GM10266 (cell line): ENCODE measurements at regions not wholly inside any gene's neighbourhood (a gene's known extent, or its start where the extent isn't known, plus 50 kb on each side); places are given as distances from the start of the nearest gene placed in this dataset.

Source experiments
- DNase-seq: peaks from one replicate; pipeline ENCODE4 v3.0.0; 2012; ENCODE audit errors: extremely low spot score
- CTCF ChIP-seq: IDR thresholded peaks from 2 replicates; pipeline ENCODE4 v1.5.1; 2012; ENCODE audit warnings: mild to moderate bottlenecking, low read depth; ENCODE audit not compliant: control insufficient read depth, insufficient read depth; ENCODE audit errors: missing control alignments

GRCh38 chr9:78575081-78575480, 278.2 kb downstream of the PSAT1 start:
- no peak for TF ChIP-seq CTCF
- no peak for DNase-seq

DNA sequence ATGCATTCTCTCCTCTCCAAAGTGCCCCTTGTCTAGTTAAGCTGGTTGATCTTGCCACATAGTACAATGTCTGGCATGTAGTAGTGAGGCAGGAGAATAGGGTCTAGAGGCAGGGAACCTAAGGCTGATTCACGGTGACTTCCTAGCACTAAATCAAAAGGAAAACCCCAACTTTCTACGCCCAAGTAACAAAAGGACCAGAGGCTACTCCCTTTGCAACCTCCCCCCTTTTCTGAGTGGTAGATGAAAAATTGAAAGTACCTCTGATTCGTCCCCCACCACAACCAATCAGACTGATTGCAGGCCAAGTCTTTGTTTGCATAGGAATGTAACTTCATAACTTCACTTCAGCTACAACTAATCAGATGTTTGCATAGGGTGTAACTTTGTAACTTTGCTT, 278.8 kb downstream of the PSAT1 start:
- no peak for TF ChIP-seq CTCF
- no peak for DNase-seq

- no peak for TF ChIP-seq CTCF
- DNase-seq = no peak
Observed at GRCh38 chr9:78577156-78577906, 280.4 kb downstream of the PSAT1 start.

- no peak for DNase-seq
- no peak for TF ChIP-seq CTCF
Observed at GRCh38 chr9:78578072-78578471, 281.1 kb downstream of the PSAT1 start.

DNA sequence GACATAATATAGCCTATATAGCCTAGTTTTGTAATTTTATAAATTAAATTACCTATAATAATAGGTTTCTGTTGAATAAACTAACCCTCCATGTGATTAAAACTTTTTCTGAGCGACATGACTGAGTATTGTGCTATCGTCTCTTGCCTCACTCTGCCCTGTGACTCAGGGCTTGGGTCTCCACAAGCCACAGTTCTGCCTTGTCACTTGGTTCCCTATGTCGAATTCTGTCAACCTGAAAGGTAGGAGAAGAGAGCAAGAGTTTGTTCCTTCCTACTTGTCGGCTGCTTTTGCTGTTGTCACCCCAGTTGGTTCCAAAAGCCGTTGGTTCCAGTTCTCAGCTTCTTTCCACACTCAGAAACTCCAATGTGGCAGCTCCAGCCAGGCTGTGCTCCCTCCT, 285.9 kb downstream of the PSAT1 start:
- no peak for DNase-seq
- TF ChIP-seq CTCF = no peak

DNA sequence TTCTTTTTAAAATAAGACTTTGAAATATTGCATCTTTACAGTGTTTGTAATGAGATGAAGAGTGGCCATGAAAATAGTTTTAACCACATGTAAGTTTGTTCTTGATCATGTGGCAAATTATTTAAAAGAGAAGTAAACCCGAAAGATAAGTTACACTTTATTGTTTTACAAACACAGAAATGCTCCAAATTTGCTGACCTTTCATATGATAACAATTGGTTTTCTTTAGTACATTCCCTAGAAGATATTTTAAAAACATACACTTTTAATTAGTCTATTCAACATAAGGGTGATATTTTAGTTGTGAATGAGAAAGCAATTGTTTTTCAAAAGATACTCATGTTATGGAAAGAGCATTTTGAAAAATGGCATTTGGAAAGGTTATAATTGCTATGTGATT, 287.7 kb downstream of the PSAT1 start:
- no peak for TF ChIP-seq CTCF
- DNase-seq = no peak

- no peak for DNase-seq
- no peak for TF ChIP-seq CTCF
Observed at GRCh38 chr9:78585909-78586308, 289.0 kb downstream of the PSAT1 start.
